HepG2 (cell line): ENCODE measurements at regions not wholly inside any gene's neighbourhood (a gene's known extent, or its start where the extent isn't known, plus 50 kb on each side); places are given as distances from the start of the nearest gene placed in this dataset.
A peak's percentile ranks its signal among the peaks of the same experiment; 100 is the strongest.

Source experiments
- EP300 ChIP-seq, 3 experiments: sonication (generic) in 1 of 3; formaldehyde crosslinking in 1 of 3; IDR thresholded peaks; 2 replicates each; pipeline versions ENCODE4 v1.5.1 to v1.6.1; 2011 to 2020; ENCODE audit warnings: low read depth in 2 of 3, low read length in 2 of 3, borderline replicate concordance in 1 of 3, improper control_type of control experiment in 1 of 3, mild to moderate bottlenecking in 1 of 3, missing genetic modification reagents in 1 of 3, moderate library complexity in 1 of 3
- GLI4 ChIP-seq: sonication (generic); formaldehyde crosslinking; IDR thresholded peaks from 2 replicates; pipeline ENCODE4 v1.5.1; 2020; ENCODE audit warnings: missing genetic modification reagents, mild to moderate bottlenecking, moderate library complexity, borderline replicate concordance
- KAT2B ChIP-seq: fragments of 150-350 bp; IDR thresholded peaks from 2 replicates; pipeline ENCODE4 v1.6.1; 2014; ENCODE audit warnings: low read depth, low read length, borderline replicate concordance
- MBNL3 ChIP-seq: fragments of 250-450 bp; sonication (Bioruptor Pico); conservative IDR thresholded peaks from 2 replicates; pipeline ENCODE4 v1.8.0; 2022; ENCODE audit warnings: mild to moderate bottlenecking, inconsistent platforms
- NR3C1 ChIP-seq: sonication (generic); formaldehyde crosslinking; IDR thresholded peaks from 2 replicates; pipeline ENCODE4 v1.4.0; 2020; ENCODE audit warnings: missing genetic modification reagents
- PAWR ChIP-seq: sonication (generic); formaldehyde crosslinking; IDR thresholded peaks from 2 replicates; pipeline ENCODE4 v1.4.0; 2020; ENCODE audit warnings: missing genetic modification reagents, mild to moderate bottlenecking, borderline replicate concordance
- PAXIP1 ChIP-seq: sonication (generic); formaldehyde crosslinking; conservative IDR thresholded peaks from 2 replicates; pipeline ENCODE4 v1.4.0; 2020; ENCODE audit warnings: mild to moderate bottlenecking, missing genetic modification reagents, moderate library complexity
- PBX2 ChIP-seq: IDR thresholded peaks from 2 replicates; pipeline ENCODE4 v1.6.1; 2016; ENCODE audit warnings: control low read depth
- TARDBP ChIP-seq: sonication (generic); formaldehyde crosslinking; IDR thresholded peaks from 2 replicates; pipeline ENCODE4 v1.8.0; 2022; ENCODE audit warnings: mild to moderate bottlenecking, missing genetic modification reagents
- XBP1 ChIP-seq: sonication (generic); formaldehyde crosslinking; IDR thresholded peaks from 2 replicates; pipeline ENCODE4 v1.5.0; 2020; ENCODE audit warnings: missing genetic modification reagents
- ZBTB21 ChIP-seq: sonication (generic); formaldehyde crosslinking; IDR thresholded peaks from 2 replicates; pipeline ENCODE4 v1.4.0; 2020; ENCODE audit warnings: missing genetic modification reagents
- ZNF318 ChIP-seq: sonication (generic); formaldehyde crosslinking; IDR thresholded peaks from 2 replicates; pipeline ENCODE4 v1.4.0; 2020; ENCODE audit warnings: mild to moderate bottlenecking, missing genetic modification reagents
- ZNF326 ChIP-seq: sonication (generic); formaldehyde crosslinking; IDR thresholded peaks from 2 replicates; pipeline ENCODE4 v1.4.0; 2020; ENCODE audit warnings: missing genetic modification reagents, borderline replicate concordance
- ZNF619 ChIP-seq: sonication (generic); formaldehyde crosslinking; IDR thresholded peaks from 2 replicates; pipeline ENCODE4 v1.4.0; 2020; ENCODE audit warnings: mild to moderate bottlenecking, missing genetic modification reagents
- ZNF747 ChIP-seq: sonication (generic); formaldehyde crosslinking; IDR thresholded peaks from 2 replicates; pipeline ENCODE4 v1.8.1; 2023; ENCODE audit warnings: missing genetic modification reagents, mild to moderate bottlenecking, borderline replicate concordance
- ZNF761 ChIP-seq: sonication (generic); formaldehyde crosslinking; conservative IDR thresholded peaks from 2 replicates; pipeline ENCODE4 v1.4.0; 2020; ENCODE audit warnings: mild to moderate bottlenecking, missing genetic modification reagents
- ZNF768 ChIP-seq: sonication (generic); formaldehyde crosslinking; IDR thresholded peaks from 2 replicates; pipeline ENCODE4 v1.4.0; 2020; ENCODE audit warnings: missing genetic modification reagents

GRCh38 chr2:8571792-8572499, 109.9 kb upstream of the ID2 start (continued):
- no peak for TF ChIP-seq ZNF761
- no peak for TF ChIP-seq PBX2
- no peak for TF ChIP-seq NR3C1
- TF ChIP-seq ZNF619 (CRISPR knock-in tag), result no peak
- TF ChIP-seq ZBTB21, result no peak
- no peak for TF ChIP-seq ZNF326 (CRISPR knock-in tag)
- peak; percentile 83 for TF ChIP-seq TARDBP (CRISPR knock-in tag)
- TF ChIP-seq KAT2B, result no peak
- TF ChIP-seq ZNF747 (CRISPR knock-in tag), result no peak
- peak; percentile 39; the same call in 1 of the 2 replicates for TF ChIP-seq ZNF768
- peak; percentile 81 for TF ChIP-seq PAXIP1 (CRISPR knock-in tag)
- peak in 1 of 2 experiments; percentile 66; a peak in 2 of 4 replicates for TF ChIP-seq EP300 (IDR thresholded peaks at IDR 0.05; ENCODE audit: low read depth in 2 of 2, low read length in 2 of 2)
- TF ChIP-seq EP300 (CRISPR knock-in tag; IDR thresholded peaks at IDR 0.05; ENCODE audit: borderline replicate concordance), result no peak
- no peak for TF ChIP-seq XBP1 (CRISPR knock-in tag)
- TF ChIP-seq MBNL3 (CRISPR knock-in tag), result no peak
- 0 out of 2 replicates have a peak, but pooled peaks have one; percentile 44 for TF ChIP-seq GLI4 (CRISPR knock-in tag)
- TF ChIP-seq PAWR, result no peak
- TF ChIP-seq ZNF318 (CRISPR knock-in tag), result no peak
